Mesendoderm (in vitro differentiated cells): ENCODE measurements at regions not wholly inside any gene's neighbourhood (a gene's known extent, or its start where the extent isn't known, plus 50 kb on each side); places are given as distances from the start of the nearest gene placed in this dataset.

Source experiments
- DNase-seq: peaks from one replicate; pipeline ENCODE4 v3.0.0; 2013
- H2AK5ac ChIP-seq: 2 replicates; pipeline ENCODE4 v1.6.1; 2013; ENCODE audit warnings: low read length, inconsistent platforms
- H2BK120ac ChIP-seq: 2 replicates; pipeline ENCODE4 v1.6.1; 2013; ENCODE audit warnings: low read depth, mild to moderate bottlenecking, low read length, moderate library complexity, mixed read lengths
- H2BK15ac ChIP-seq: replicated peaks from 2 replicates; pipeline ENCODE4 v1.6.1; 2013; ENCODE audit warnings: low read depth, mild to moderate bottlenecking, moderate library complexity
- H2BK5ac ChIP-seq: 2 replicates; pipeline ENCODE4 v1.6.1; 2013; ENCODE audit warnings: low read length, inconsistent platforms
- H3K18ac ChIP-seq: 2 replicates; pipeline ENCODE4 v1.6.1; 2013; ENCODE audit warnings: mild to moderate bottlenecking, low read length, mixed read lengths
- H3K23ac ChIP-seq: one replicate; pipeline ENCODE4 v1.6.1; 2013; ENCODE audit warnings: low read length
- H3K27ac ChIP-seq: 2 replicates; pipeline ENCODE4 v1.5.1; 2013; ENCODE audit warnings: low read depth, mild to moderate bottlenecking, inconsistent platforms, low read length, moderate library complexity
- H3K27me3 ChIP-seq: 2 replicates; pipeline ENCODE4 v1.6.1; 2013; ENCODE audit warnings: low read length, control low read depth, mild to moderate bottlenecking, inconsistent platforms; ENCODE audit not compliant: insufficient read depth, poor library complexity
- H3K36me3 ChIP-seq: 2 replicates; pipeline ENCODE4 v1.6.1; 2013; ENCODE audit warnings: low read length, inconsistent platforms; ENCODE audit not compliant: control insufficient read depth, insufficient read depth
- H3K4ac ChIP-seq: one replicate; pipeline ENCODE4 v1.6.1; 2013; ENCODE audit warnings: low read depth, mild to moderate bottlenecking, low read length, moderate library complexity
- H3K4me1 ChIP-seq: 2 replicates; pipeline ENCODE4 v1.6.1; 2013; ENCODE audit warnings: low read depth, low read length, inconsistent platforms; ENCODE audit not compliant: control insufficient read depth
- H3K4me2 ChIP-seq: 2 replicates; pipeline ENCODE4 v1.6.1; 2013; ENCODE audit warnings: low read length
- H3K4me3 ChIP-seq: 2 replicates; pipeline ENCODE4 v1.5.1; 2013; ENCODE audit warnings: mild to moderate bottlenecking, low read length
- H3K56ac ChIP-seq: one replicate; pipeline ENCODE4 v1.6.1; 2013; ENCODE audit warnings: low read length
- H3K79me1 ChIP-seq: 2 replicates; pipeline ENCODE4 v1.6.1; 2013; ENCODE audit warnings: low read length, inconsistent platforms
- H3K79me2 ChIP-seq: 2 replicates; pipeline ENCODE4 v1.6.1; 2013; ENCODE audit warnings: mild to moderate bottlenecking, low read length; ENCODE audit not compliant: control insufficient read depth, insufficient read depth
- H3K9ac ChIP-seq: 2 replicates; pipeline ENCODE4 v1.6.1; 2013; ENCODE audit warnings: low read length, inconsistent platforms
- H4K5ac ChIP-seq: one replicate; pipeline ENCODE4 v1.6.1; 2013; ENCODE audit warnings: low read length
- H4K8ac ChIP-seq: one replicate; pipeline ENCODE4 v1.6.1; 2013; ENCODE audit warnings: low read depth, mild to moderate bottlenecking, control low read depth, low read length, moderate library complexity
- WGBS: extraction: QIAGEN DNeasy Blood & Tissue Kit; methylation state at CpG from one replicate; pipeline ENCODE4 v1.1.7; 2013; ENCODE audit warnings: low lambda C conversion rate, missing lambda C conversion rate; ENCODE audit not compliant: insufficient coverage; ENCODE audit errors: extremely low coverage; 5-methylcytosine and 5-hydroxymethylcytosine counted together

DNA sequence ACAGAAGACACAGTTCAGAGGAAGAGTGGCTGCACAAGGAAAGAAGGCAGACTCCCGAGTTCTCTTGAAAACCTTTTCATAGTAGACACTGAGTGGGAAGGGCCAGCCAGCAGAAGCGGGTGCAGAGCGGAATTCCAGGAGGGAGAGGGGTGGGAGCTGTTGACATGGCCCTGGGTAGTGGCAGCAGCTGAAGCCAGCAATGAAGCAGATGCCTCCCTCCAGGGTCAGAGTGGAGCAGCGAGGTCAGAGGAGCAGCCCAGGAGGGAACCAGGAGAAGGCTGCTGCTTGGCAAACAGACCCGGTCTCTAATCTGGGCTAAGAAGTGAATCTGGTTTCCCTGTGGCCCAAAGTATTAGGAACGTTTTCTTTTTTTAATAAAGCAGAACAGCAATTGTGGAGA is 73.9 kb upstream of the SPATA13 start:
- DNase-seq: no peak
- Histone ChIP-seq H3K79me1 (no peaks in the 10 kb centered on the region), H3K27ac (no peak overlapping the region), H2BK5ac (no peak overlapping the region), H4K8ac (no peak overlapping the region), H3K79me2 (no peaks in the 10 kb centered on the region), H3K36me3 (no peaks in the 10 kb centered on the region), H3K4me2 (no peak overlapping the region), H3K23ac (no peak overlapping the region), H2AK5ac (no peak overlapping the region), H3K9ac (no peak overlapping the region), H2BK15ac (no peak overlapping the region), H4K5ac (no peak overlapping the region), H3K4me1 (no peaks in the 10 kb centered on the region), H2BK120ac (no peak overlapping the region), H3K56ac (no peak overlapping the region), H3K18ac (no peak overlapping the region), H3K4me3 (no peak overlapping the region), H3K27me3 (no peaks in the 10 kb centered on the region), H3K4ac (no peak overlapping the region)
- no CpG with 5 or more reads among the region's 6 CpGs for WGBS

DNA sequence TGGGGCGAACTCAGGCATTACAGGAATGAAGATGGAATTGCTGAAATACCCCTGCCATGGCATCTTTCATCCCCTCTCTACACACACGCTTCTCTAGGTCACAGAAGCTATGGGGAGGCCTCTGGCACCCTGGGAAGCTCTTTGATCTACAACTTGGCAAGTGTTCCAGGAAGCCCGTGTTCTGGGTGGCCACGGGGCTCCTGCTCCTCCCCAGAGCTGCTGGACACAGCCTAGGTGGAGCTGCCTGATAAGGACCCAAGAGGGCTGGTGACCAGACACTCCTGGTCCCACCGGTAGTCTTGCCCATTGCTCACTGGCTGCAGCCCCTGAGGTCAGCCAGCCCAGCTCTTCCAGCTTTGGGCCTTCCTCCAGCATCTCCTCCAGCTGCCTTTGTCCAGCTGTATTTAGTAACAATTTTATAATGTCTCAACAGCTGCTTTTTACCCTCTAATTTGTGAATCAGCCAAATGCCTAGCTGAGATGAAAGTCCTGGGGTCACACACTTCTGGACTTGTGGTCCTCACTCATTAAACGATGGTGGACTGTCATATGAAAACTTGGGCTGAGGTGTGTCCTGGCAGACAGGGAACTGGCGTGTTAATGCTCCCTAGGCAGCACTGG is 72.8 kb upstream of the SPATA13 start:
- Histone ChIP-seq H3K9ac (no peak overlapping the region), H3K27me3 (no peaks in the 10 kb centered on the region), H3K4me2 (no peak overlapping the region), H3K4me1 (no peaks in the 10 kb centered on the region), H3K79me2 (no peaks in the 10 kb centered on the region), H4K8ac (no peak overlapping the region), H3K4ac (no peak overlapping the region), H4K5ac (no peak overlapping the region), H2BK5ac (no peak overlapping the region), H3K36me3 (no peaks in the 10 kb centered on the region), H3K27ac (no peak overlapping the region), H3K79me1 (no peaks in the 10 kb centered on the region), H3K4me3 (no peak overlapping the region), H2AK5ac (no peak overlapping the region), H3K56ac (no peak overlapping the region), H2BK120ac (no peak overlapping the region), H3K18ac (no peak overlapping the region), H2BK15ac (no peak overlapping the region), H3K23ac (no peak overlapping the region)
- WGBS: no CpG with 5 or more reads among the region's 7 CpGs
- no peak for DNase-seq

DNA sequence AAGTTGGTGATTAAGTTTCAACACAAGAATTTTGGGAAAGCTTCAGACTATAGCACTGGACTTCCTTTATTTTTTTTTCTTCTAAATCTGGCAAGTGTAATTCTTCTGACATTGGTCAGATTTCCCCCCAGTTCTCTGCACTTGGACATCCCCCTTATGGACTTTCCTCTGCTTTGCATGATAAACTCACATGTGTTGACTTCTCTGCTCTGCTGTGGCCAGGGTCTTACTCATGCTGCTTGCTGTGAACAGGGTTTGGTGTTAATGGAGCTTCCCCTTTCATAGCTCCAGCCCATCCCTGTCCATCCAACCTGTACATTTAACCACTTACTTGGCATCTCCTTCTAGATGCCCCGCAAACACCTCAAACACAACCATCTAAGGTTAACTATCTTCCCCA is 70.5 kb upstream of the SPATA13 start:
- no CpG with 5 or more reads among the region's 1 CpG for WGBS

DNA sequence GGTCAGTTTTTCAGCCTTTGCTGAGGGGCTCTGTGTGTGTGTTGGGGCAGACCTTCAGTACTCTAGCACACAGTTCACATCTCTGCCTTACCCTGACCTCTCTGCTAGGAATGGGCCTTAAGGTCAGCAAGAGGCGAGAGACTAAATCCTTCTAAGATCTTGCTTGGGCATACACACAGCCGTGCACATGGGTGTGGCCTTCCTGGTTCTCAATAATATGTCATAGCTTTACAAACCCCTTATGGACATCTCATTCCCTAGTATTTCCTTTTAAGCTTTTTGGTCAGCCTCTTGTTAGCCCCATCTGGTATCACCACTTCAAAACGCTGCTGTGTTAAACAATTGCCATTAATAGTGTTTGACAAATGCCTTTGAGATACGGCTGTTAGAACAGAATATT is 69.4 kb upstream of the SPATA13 start:
- no peak overlapping the region for H3K4me2 ChIP-seq
- no CpG with 5 or more reads among the region's 4 CpGs for WGBS

More for the DNA sequence above, 70.5 kb upstream of the SPATA13 start:
- Histone ChIP-seq H3K18ac (no peak overlapping the region), H3K79me1 (no peaks in the 10 kb centered on the region), H3K23ac (no peak overlapping the region), H3K27ac (no peak overlapping the region), H3K4me3 (no peak overlapping the region), H3K79me2 (no peaks in the 10 kb centered on the region), H2BK15ac (no peak overlapping the region), H3K56ac (no peak overlapping the region), H3K9ac (no peak overlapping the region), H3K36me3 (no peaks in the 10 kb centered on the region), H2AK5ac (no peak overlapping the region), H3K27me3 (no peaks in the 10 kb centered on the region), H3K4me1 (no peaks in the 10 kb centered on the region), H2BK120ac (no peak overlapping the region), H3K4me2 (no peak overlapping the region), H4K5ac (no peak overlapping the region), H2BK5ac (no peak overlapping the region), H4K8ac (no peak overlapping the region), H3K4ac (no peak overlapping the region)
- DNase-seq: no peak

DNA sequence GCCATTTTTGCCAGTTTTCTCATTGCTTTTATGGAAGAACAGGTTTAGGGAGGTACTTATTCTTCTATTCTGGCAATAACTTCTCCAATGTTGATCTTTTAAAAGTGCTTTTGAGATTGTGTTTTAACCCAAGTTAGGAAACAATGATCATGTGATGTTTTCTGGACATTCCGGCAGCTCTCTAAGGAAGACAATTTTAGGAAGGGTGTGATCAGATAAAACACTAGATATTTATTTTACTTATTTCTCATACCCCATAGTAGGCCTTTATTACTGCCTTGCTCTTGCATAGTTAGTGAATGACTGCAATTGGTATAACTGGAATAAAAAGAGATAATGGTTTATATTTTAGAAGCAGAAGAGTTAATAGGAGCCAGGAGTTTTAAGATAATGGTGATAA is 68.4 kb upstream of the SPATA13 start:
- no peaks in the 10 kb centered on the region for H3K36me3 ChIP-seq
- DNase-seq: no peak
- no peak overlapping the region for H2BK120ac ChIP-seq
- H2BK5ac ChIP-seq: no peak overlapping the region
- no CpG with 5 or more reads among the region's 1 CpG for WGBS
- no peaks in the 10 kb centered on the region for H3K79me1 ChIP-seq
- H2AK5ac ChIP-seq: no peak overlapping the region
- H2BK15ac ChIP-seq: no peak overlapping the region
- no peaks in the 10 kb centered on the region for H3K79me2 ChIP-seq
- H4K5ac ChIP-seq: no peak overlapping the region
- H3K18ac ChIP-seq: no peak overlapping the region
- no peaks in the 10 kb centered on the region for H3K27me3 ChIP-seq
- H3K56ac ChIP-seq: no peak overlapping the region
- H3K9ac ChIP-seq: no peak overlapping the region
- no peak overlapping the region for H3K27ac ChIP-seq
- H3K4ac ChIP-seq: no peak overlapping the region
- no peak overlapping the region for H3K4me2 ChIP-seq
- H3K4me1 ChIP-seq: no peaks in the 10 kb centered on the region
- H4K8ac ChIP-seq: no peak overlapping the region
- no peak overlapping the region for H3K23ac ChIP-seq
- no peak overlapping the region for H3K4me3 ChIP-seq

More for the DNA sequence above, 69.4 kb upstream of the SPATA13 start:
- no peak overlapping the region for H2BK120ac ChIP-seq
- H3K27ac ChIP-seq: no peak overlapping the region
- no peak overlapping the region for H3K56ac ChIP-seq
- no peak overlapping the region for H2AK5ac ChIP-seq
- no peaks in the 10 kb centered on the region for H3K27me3 ChIP-seq
- H2BK15ac ChIP-seq: no peak overlapping the region
- no peaks in the 10 kb centered on the region for H3K79me2 ChIP-seq
- no peak overlapping the region for H4K5ac ChIP-seq
- no peaks in the 10 kb centered on the region for H3K79me1 ChIP-seq
- no peak overlapping the region for H3K9ac ChIP-seq
- H3K4me1 ChIP-seq: no peaks in the 10 kb centered on the region
- H3K23ac ChIP-seq: peak overlapping the region; percentile 51
- no peak overlapping the region for H4K8ac ChIP-seq
- H2BK5ac ChIP-seq: no peak overlapping the region
- DNase-seq: no peak
- H3K4me3 ChIP-seq: no peak overlapping the region
- H3K36me3 ChIP-seq: no peaks in the 10 kb centered on the region
- H3K18ac ChIP-seq: no peak overlapping the region
- H3K4ac ChIP-seq: no peak overlapping the region

DNA sequence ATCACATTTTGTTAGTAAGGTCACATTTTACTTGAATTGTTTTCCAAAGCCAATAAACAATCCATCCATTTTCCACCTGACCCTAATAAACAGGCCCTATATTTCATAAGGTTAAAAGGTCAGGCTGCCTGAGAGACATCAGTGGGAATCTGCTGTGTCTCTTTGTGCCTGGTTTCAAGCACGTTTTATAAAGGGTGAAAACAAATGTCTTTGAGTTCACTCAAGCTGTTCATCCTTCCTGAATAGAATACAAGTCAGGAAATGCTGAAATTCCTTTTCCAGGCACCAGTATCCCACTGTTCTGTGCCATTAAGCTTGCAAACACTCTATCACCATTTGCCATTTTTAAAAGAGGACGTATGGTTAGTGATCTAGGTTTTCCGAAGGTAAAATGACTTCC is 67.5 kb upstream of the SPATA13 start:
- Histone ChIP-seq H3K36me3 (no peaks in the 10 kb centered on the region), H4K5ac (no peak overlapping the region), H3K18ac (no peak overlapping the region), H3K27me3 (no peaks in the 10 kb centered on the region), H3K79me2 (no peaks in the 10 kb centered on the region), H3K79me1 (no peaks in the 10 kb centered on the region), H3K9ac (no peak overlapping the region), H3K4me3 (no peak overlapping the region), H2BK5ac (no peak overlapping the region), H3K4ac (no peak overlapping the region), H3K4me1 (no peaks in the 10 kb centered on the region), H2BK120ac (no peak overlapping the region), H2AK5ac (no peak overlapping the region), H3K23ac (no peak overlapping the region), H3K56ac (no peak overlapping the region), H2BK15ac (no peak overlapping the region), H3K4me2 (no peak overlapping the region), H4K8ac (no peak overlapping the region), H3K27ac (no peak overlapping the region)
- no peak for DNase-seq
- no CpG with 5 or more reads among the region's 3 CpGs for WGBS
